Peyer's patch (tissue), 4 donors: ENCODE measurements at regions not wholly inside any gene's neighbourhood (a gene's known extent, or its start where the extent isn't known, plus 50 kb on each side); places are given as distances from the start of the nearest gene placed in this dataset.
"Not testable (repeated sequence)": the region's sequence is repeated elsewhere in the genome, so short reads cannot be mapped to it uniquely, and the experiment has no call there.

Experiments
- POLR2A ChIP-seq, 2 donors: fragments of 450-650 bp; IDR thresholded peaks; one replicate each; pipeline ENCODE4 v1.5.1; 2017; ENCODE audit warnings: antibody characterized with exemption in 2 of 2, mild to moderate bottlenecking in 2 of 2, moderate library complexity in 2 of 2
- TF ChIP-seq, protein P1 (sequence below), 6 experiments: fragments of 450-650 bp in 4 of 6; fragments of 200-600 bp in 2 of 6; sonication (generic) in 1 of 6; IDR thresholded peaks; one replicate each; pipeline ENCODE4 v1.5.1; 2017 to 2019; ENCODE audit warnings: antibody characterized with exemption in 6 of 6, mild to moderate bottlenecking in 3 of 6, moderate library complexity in 1 of 6

DNA sequence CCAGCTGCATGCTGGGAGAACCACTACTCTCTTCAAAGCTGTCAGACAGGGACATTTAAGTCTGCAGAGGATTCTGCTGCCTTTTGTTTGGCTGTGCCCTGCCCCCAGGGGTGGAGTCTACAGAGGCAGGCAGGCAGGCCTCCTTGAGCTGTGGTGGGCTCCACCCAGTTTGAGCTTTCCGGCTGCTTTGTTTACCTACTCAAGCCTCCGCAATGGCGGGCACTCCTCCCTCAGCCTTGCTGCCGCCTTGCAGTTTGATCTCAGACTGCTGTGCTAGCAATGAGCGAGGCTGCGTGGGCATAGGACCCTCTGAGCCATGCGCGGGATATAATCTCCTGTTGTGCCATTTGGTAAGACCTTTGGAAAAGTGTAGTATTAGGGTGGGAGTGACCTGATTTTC, 581.1 kb upstream of the LCORL start:
- TF ChIP-seq, protein P1, sequence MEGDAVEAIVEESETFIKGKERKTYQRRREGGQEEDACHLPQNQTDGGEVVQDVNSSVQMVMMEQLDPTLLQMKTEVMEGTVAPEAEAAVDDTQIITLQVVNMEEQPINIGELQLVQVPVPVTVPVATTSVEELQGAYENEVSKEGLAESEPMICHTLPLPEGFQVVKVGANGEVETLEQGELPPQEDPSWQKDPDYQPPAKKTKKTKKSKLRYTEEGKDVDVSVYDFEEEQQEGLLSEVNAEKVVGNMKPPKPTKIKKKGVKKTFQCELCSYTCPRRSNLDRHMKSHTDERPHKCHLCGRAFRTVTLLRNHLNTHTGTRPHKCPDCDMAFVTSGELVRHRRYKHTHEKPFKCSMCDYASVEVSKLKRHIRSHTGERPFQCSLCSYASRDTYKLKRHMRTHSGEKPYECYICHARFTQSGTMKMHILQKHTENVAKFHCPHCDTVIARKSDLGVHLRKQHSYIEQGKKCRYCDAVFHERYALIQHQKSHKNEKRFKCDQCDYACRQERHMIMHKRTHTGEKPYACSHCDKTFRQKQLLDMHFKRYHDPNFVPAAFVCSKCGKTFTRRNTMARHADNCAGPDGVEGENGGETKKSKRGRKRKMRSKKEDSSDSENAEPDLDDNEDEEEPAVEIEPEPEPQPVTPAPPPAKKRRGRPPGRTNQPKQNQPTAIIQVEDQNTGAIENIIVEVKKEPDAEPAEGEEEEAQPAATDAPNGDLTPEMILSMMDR (IDR thresholded peaks at IDR 0.05): not testable (repeated sequence)
- not testable (repeated sequence) for TF ChIP-seq POLR2A (IDR thresholded peaks at IDR 0.05)
